Bronchial epithelial cell (primary cell): ENCODE measurements at regions not wholly inside any gene's neighbourhood (a gene's known extent, or its start where the extent isn't known, plus 50 kb on each side); places are given as distances from the start of the nearest gene placed in this dataset.

Experiments used
- DNase-seq: peaks from one replicate; pipeline ENCODE4 v3.0.0-alpha.2; 2010; ENCODE audit warnings: low read depth
- FAIRE-seq: peaks from 2 replicates; lab custom pipeline; 2011; peaks lifted over from hg19 to GRCh38; lab: Jason Lieb, UNC
- H3K27me3 ChIP-seq: 2 replicates; pipeline ENCODE4 v1.5.1; 2011; ENCODE audit warnings: low read length; ENCODE audit not compliant: control insufficient read depth, insufficient read depth
- H3K36me3 ChIP-seq: 2 replicates; pipeline ENCODE4 v1.5.1; 2011; ENCODE audit warnings: low read length; ENCODE audit not compliant: control insufficient read depth, insufficient read depth
- H3K4me3 ChIP-seq: 2 replicates; pipeline ENCODE4 v1.5.1; 2011; ENCODE audit warnings: mild to moderate bottlenecking, low read depth, low read length, control low read depth
- CTCF ChIP-seq: IDR thresholded peaks from 2 replicates; pipeline ENCODE4 v1.5.1; 2011; ENCODE audit warnings: mild to moderate bottlenecking, moderate library complexity, low read length, control low read depth, inconsistent platforms; ENCODE audit not compliant: insufficient read depth, severe bottlenecking

- FAIRE-seq, result no peak
- peaks cover 8% of the 10 kb centered on the region for H3K27me3 ChIP-seq
Observed at GRCh38 chr21:36565540-36565939, 85.6 kb upstream of the CLDN14 start.

GRCh38 chr21:36566644-36567043, 86.7 kb upstream of the CLDN14 start:
- FAIRE-seq (no peak), DNase-seq (no peak)
- Histone ChIP-seq H3K4me3 (no peak overlapping the region), H3K36me3 (no peaks in the 10 kb centered on the region), H3K27me3 (peaks cover 8% of the 10 kb centered on the region)
- no peak for TF ChIP-seq CTCF

More at GRCh38 chr21:36565540-36565939, 85.6 kb upstream of the CLDN14 start:
- no peak for DNase-seq
- Histone ChIP-seq H3K4me3 (no peak overlapping the region), H3K36me3 (no peaks in the 10 kb centered on the region)
- TF ChIP-seq CTCF, result no peak

- Histone ChIP-seq H3K36me3 (no peaks in the 10 kb centered on the region), H3K4me3 (no peak overlapping the region), H3K27me3 (peaks cover 8% of the 10 kb centered on the region)
- no peak for DNase-seq
- no peak for FAIRE-seq
- TF ChIP-seq CTCF, result no peak
Observed at GRCh38 chr21:36567216-36567885, 87.4 kb upstream of the CLDN14 start.

- H3K36me3 ChIP-seq, result no peaks in the 10 kb centered on the region
- peaks cover 8% of the 10 kb centered on the region for H3K27me3 ChIP-seq
- H3K4me3 ChIP-seq, result no peak overlapping the region
- FAIRE-seq (no peak), DNase-seq (no peak)
- TF ChIP-seq CTCF, result no peak
Observed at GRCh38 chr21:36569511-36569910, 89.6 kb upstream of the CLDN14 start.

- TF ChIP-seq CTCF, result no peak
- no peak for DNase-seq
- H3K27me3 ChIP-seq, result peaks cover 4% of the 10 kb centered on the region
- FAIRE-seq, result peak; percentile 23
- H3K4me3 ChIP-seq, result no peak overlapping the region
- H3K36me3 ChIP-seq, result no peaks in the 10 kb centered on the region
Observed at GRCh38 chr21:36571556-36571955, 91.6 kb upstream of the CLDN14 start.

- no peak for FAIRE-seq
- no peak overlapping the region for H3K4me3 ChIP-seq
- no peaks in the 10 kb centered on the region for H3K36me3 ChIP-seq
- TF ChIP-seq CTCF, result no peak
- DNase-seq, result no peak
- peaks cover 3% of the 10 kb centered on the region for H3K27me3 ChIP-seq
Observed at GRCh38 chr21:36572039-36572438, 92.1 kb upstream of the CLDN14 start.
